HG03439 (cell line): ENCODE measurements at regions not wholly inside any gene's neighbourhood (a gene's known extent, or its start where the extent isn't known, plus 50 kb on each side); places are given as distances from the start of the nearest gene placed in this dataset.
"Not testable (repeated sequence)": the region's sequence is repeated elsewhere in the genome, so short reads cannot be mapped to it uniquely, and the experiment has no call there.

ENCODE experiments used
- ATAC-seq: cut with Tn5 transposase; IDR thresholded peaks from one replicate; pipeline ENCODE4 v1.9.1; 2021; ENCODE audit warnings: mild to moderate bottlenecking, moderate library complexity; ENCODE audit not compliant: unreplicated experiment

DNA sequence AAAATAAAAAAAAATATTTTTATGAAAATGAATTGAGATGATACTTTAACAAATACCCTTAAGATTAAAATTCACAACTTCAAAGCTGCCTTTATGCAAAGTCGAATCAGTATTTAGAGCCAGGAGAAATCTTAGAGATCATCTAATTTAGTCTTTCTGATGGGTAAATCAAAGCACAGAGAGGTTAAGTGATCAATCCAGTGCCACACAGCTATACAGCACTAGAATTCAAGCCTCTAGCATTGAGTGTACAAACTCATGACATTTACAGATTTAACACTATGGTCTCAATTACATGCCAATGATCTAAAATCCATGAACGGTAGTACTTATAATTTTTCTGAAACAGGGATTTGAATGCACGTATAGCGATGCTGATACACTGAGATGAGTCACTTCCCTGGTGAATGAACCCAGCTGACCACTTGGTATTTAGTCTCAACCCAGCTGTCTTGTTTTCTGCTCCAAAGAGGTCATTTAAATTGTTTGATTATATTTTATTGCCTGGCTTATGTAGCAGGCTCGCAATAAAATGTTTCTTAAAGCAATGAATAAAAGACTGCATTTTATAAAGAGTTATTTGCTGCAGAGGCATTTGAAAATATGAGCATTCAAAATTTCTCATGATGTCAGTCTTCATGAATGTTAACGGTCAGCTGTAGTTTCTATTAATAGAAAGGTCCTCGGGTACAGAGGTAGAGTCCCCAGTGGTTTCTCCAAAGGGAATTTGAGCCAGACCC is 152.4 kb upstream of the PRICKLE1 start:
- no peak for ATAC-seq

DNA sequence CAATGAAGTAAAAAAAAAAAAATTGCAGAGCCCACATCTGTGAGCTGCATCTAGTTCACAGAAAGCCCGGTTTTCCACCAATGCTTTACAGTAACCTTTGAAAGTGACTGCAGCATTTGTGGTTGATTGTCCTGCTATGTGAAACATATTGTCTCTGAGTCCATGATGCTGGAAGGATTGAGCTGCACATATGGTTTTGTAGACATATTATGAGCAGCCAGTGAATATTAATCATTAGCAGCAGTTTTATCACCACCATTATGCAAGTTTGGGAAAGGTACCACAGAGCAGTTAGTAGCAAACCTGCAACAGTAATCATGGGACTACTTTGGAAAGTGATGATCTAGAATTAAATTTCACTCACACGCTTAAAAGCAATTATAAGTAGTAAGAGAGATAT is 151.5 kb upstream of the PRICKLE1 start:
- ATAC-seq = no peak

DNA sequence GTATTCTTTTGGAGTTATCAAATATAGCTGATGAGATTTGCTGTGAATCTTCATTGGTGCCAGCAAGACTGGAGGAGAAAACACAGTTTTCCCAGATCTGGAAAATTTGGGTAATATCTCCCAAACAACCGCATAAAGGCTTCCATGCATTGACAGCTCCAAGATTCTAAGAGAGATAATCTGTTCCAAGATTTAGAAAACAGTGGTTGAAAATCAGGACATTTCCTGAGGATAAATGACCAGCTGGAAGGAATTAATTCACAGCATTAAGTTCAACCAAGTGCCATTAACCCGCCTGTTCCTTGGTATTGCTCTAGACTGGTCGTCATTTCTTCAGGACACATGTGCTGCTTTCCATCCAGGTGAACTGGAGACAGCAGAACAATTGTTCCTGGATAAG is 147.9 kb upstream of the PRICKLE1 start:
- no peak for ATAC-seq

DNA sequence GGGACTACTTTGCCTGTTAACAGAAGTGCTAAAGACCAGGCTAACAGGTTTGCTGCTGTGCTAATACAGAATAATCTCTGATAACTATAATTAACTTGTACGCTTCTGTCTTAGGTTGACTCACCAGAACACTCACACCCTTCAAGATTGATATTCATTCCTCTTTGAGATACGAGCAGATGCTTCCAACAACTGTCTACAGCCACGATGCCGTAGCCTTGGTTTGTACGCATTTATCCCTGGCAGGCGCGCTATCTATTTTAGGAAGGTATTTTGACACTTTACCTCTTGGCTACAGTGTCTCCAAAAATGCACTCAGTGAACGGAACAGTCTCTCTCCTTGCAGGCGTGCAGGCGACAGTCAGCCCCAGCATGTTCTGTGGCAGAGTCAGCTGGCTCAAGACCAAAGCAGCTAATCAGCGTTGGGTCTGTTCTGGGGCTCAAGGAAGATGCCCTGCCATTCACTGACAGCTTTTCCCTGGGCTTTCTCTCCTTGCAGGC is 146.4 kb upstream of the PRICKLE1 start:
- no peak for ATAC-seq

DNA sequence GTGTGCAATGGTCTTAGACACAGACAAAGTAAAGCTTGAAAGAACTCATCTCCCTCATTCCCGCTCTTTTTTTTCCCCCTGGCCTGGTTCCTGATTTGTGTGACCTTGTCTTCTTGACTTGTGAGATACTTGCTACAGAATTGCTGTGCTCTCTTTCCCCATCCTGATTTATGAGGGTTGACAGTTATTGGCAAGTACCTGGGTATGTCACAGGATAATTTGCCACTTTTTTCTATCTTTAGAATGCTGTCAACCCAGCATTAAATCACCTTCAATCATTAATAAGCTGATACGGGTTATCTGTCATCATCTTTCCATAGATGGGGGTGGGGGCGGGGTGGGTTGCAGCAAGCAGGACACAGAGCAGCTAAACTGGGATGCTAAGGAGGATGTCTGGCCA is 144.4 kb upstream of the PRICKLE1 start:
- ATAC-seq = no peak

DNA sequence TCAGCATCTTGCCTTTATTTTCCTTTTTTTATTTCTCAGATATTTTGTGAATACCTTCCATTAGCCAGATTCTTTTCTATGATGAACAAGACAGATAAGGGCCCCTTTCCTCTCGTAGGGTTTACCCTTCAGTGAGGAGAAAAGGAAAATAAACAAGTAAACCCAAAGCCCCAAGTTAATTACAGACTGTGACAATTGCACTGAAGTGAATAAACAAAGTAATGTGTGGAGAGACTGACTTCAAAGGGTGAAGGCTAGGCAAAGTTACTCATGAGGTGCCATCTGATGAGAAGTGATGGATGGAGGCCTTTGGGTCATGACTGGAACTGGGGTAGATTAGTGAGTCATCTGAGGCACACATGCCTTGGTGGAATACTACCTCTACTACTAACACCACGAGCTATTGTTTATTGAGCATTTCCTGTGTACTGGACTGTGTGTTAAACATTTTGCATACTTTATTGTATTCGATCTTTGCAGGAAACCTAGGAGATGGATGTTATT is 143.4 kb upstream of the PRICKLE1 start:
- ATAC-seq = no peak

DNA sequence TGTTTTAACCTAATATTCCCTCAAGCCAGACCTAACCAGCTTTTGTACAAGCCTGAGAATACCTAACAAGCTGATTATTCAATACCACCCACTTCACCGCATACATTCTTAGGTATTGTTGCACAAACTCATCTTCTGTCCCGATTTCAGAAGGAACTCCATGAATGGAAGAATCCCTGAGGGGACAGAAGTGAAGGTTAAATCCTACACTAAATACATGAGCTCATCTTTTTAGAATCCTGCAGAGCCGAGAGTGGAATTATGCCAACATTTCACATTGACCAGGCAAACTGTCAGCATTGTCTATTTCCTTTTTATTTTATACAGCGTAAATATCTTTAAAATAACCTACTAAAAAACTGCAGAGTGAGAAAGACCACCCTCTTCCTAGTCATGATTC is 140.7 kb upstream of the PRICKLE1 start:
- ATAC-seq = no peak

DNA sequence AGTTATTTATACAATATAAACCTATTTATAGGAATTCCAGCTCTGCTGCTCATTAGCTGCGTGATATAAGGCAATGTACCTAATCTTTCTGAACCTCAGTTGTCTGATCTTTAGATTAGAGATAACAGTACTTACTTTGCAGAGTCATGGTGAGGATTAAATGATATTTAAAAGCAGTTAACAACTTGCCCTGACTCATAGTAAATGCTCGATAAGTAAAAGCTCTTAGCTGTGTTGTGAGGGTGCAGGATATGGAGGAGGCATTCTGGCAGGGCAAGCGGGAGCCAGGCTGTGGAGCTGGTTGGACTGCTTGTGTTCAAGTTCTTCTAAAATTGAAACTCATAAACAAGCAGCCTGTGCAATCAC is 140.0 kb upstream of the PRICKLE1 start:
- no peak for ATAC-seq

DNA sequence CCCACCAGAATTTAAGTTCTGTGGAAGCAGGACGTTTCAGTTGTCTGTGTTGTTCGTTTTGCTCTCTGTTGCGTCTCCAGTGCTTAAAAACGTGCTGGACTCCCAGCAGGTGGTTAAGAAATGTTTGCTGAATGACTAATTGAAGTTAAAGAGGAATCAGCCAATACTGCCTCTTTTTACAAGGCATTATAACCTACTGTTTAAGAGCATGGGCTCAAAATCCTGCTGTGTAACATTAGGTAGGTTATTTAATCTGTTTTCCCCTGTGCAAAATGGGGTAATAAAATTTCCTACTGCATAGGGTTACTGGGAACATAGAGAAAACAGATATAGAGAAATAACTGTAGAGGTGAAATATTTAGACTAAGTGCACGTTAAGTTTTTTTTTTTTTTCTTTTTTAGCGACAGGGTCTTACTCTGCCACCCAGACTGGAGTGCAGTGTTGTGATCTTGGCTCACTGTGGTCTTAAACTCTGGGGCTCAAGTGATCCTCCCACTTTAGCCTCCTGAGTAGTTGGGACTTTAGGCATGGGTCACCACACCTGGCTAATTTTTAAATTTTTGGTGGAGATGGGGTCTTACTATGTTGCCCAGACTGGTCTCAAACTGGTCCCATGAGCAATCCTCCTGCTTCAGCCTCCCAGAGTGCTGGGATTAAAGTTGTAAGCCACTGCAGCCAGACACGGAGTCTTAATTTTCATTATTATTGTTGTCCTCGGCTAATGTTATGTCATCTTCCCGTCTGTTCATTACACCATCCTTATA is 139.4 kb upstream of the PRICKLE1 start:
- ATAC-seq = no peak

DNA sequence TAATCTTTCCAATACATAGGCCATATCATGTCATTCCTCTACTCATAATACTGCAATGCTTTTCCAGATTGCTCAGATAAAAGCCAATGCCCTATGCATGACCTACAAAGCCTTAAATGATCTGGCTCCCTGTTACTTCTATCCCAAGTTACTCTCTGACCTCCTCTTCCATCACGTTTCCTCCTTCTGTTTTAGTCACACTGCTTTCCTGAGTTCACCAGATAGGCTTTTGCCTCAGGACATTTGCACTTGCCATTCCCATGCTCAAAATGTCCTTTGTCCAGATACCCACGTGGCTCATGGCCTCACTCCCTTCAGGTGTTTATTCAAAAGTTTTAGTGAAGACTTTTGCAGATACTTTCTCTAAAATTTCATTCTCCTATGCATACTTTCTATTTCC is 138.7 kb upstream of the PRICKLE1 start:
- no peak for ATAC-seq

DNA sequence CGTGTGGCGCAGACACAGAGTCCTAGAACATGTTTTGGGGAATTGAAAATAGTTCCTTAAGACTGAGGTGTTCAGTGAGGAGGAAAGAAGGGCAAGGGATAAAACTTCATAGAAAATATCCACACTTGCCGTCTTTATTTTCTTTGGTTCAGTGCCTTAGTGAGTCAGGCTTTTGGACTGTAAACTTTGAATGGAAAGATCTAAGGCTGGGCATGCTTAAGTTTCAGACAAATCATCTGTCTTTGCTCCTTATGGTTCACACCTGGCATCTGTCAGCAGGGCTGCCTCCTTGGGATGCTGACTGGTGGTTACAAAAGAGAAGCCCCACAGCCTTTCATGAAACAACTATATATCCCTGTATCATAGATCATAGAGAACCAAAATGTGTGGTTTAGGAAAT is 136.3 kb upstream of the PRICKLE1 start:
- ATAC-seq = no peak

DNA sequence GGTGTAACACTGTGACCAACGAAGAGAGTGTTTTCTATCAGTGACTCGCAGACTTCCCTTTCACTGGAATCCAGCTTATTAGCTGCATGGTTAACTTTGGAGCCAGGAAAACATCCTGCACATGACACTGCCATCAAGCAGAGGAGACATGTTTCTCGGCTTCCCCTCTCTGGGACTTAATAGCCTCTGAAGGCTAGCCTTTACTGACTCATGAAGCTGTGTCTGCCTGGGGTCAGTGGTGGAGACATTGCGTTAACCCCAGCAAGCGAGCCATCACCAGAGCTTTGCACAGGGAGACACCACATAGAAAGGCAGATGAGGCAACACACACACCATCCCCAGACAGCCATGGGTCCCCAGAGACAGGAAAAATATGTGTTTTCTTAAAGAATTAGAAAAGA is 126.9 kb upstream of the PRICKLE1 start:
- no peak for ATAC-seq

DNA sequence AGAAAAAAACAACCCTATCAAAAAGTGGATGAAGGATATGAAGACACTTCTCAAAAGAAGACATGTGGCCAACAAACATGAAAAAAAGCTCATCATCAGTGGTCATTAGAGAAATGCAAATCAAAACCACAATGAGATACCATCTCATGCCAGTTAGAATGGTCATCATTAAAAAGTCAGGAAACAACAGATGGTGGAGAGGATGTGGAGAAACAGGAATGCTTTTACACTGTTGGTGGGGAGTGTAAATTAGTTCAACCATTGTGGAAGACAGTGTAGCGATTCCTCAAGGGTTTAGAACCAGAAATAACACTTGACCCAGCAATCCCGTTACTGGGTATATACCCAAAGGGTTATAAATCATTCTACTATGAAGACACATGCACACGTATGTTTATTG is 124.0 kb upstream of the PRICKLE1 start:
- not testable (repeated sequence) for ATAC-seq

DNA sequence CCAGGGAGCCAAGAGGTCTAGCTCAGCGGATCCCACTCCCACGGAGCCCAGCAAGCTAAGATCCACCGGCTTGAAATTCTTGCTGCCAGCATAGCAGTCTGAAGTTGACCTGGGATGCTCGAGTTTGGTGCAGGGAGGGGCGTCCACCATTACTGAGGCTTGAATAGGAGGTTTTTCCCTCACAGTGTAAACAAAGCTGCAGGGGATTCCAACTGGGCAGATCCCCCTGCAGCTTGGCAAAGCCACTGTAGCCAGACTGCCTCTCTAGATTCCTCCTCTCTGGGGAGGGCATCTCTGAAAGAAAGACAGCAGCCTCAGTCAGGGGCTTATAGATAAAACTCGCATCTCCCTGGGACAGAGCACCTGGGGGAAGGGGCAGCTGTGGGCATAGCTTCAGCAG is 118.8 kb upstream of the PRICKLE1 start:
- ATAC-seq = not testable (repeated sequence)

DNA sequence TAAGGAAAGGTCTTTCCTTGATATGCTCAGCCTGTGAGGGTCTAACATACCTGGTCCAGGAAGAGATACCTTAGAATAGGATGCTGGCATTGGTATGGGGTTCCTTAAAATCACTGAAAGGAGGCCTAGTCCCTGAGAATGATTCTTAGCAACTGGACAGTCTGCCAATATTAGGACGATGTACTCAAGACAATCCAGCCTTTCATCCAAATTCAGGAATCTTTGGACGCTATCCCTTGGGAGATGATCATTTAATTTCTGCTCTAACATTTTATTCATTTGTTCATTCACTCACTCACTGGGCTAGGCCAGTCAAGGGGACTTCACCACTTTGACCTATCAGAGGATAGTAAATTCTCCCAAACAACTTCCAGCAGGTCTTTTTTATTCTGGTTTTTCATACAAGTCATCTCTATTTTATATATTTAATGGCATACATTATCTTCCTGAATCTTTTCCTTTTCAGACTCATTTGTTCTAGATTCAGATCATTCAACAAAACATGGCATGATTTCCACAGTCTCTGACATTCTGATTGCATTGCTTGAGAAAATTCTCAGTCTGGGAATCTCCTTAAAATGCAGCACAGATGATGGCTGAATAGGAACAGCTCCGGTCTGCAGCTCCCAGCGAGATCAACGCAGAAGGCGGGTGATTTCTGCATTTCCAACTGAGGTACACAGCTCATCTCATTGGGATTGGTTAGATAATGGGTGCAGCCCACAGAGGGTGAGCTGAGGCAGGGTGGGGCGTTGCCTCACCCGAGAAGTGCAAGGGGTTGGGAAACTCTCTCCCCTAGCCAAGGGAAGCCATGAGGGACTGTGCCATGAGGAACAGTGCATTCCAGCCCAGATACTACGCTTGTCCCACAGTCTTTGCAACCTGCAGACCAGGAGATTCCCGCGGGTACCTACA is 118.0 kb upstream of the PRICKLE1 start:
- no peak for ATAC-seq

DNA sequence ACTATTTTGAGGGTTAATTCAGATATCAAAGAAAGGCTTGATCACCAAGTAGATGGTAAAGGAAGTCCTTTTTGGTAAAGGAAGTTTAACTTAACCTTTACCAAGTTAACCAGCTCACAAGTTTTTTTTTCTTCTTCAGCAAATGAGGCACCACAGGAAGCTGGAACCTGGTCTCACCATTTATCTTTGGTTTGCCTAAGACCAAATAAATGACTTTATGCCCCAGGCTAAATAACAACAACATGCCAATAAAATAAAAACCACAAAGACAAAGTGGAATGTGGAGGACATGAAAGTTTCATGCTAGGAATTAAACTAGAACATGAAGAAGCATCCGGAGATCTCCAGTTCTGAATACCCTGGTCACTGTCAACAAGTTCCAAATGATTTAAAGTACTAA is 116.8 kb upstream of the PRICKLE1 start:
- no peak for ATAC-seq

DNA sequence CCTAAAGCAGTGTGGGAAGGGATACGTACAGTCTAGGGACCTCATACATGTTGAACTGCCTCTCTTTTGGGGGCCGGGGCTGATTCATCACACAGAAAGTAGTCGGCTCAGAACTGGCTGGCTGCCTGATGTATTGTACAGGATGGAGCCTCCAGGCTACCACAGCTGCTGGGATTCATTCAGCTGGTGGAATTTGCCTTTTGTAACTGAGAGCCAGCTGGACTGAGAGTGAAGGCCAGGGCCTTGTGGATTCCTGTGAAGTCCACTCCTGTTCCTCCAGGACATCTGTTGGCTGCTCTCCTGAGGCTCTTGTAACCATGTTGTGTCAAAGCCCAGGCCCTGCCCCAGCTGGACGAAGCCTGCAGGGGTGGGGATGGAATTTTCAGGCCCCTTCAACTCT is 116.3 kb upstream of the PRICKLE1 start:
- ATAC-seq = no peak

DNA sequence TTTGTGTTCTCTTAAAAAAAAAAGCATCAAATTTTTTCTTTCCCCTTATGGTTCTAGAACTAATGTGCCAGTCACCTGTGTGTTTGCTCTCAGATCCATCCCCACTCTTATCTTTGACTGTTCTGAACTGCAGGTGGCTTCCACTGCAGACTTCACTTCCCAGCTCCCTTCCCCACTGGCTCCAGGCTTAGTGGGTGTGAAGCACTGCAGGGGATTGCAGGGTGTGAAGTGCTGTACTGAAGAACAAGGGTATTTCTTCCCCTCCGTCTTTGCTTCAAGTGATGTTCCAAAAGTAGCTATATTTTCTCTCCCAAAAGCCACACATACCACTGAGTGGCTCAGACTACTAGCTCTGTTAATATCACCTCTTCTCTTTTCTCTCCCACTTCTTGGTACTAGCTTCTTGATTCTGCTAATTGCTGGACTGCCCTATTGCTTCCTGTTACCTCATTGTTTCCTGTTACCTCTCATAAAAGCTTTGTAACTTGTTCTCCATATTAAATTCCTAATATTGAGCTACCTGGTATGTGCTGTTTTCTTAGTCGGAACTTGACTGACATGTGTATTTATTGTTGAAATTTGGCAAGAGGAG is 115.4 kb upstream of the PRICKLE1 start:
- ATAC-seq = no peak

DNA sequence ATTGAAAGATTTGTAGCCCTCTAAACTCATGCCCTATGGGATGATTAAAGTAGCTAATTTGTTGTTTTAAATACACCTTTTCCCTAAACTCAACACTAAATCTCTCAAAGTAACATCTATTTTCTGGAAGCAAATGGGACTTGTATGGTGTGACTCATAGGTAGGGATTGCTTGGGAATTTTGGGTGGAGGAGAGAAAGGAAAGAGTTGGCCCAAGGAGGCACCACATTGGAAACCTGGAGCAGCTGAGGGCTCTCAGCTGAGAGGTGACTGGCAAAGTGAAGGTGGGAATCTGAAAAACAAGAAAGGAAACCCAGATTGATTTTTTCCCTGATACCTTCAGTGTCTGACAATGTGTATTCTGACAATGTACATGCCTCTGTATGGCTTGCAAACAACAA is 114.8 kb upstream of the PRICKLE1 start:
- ATAC-seq = no peak

DNA sequence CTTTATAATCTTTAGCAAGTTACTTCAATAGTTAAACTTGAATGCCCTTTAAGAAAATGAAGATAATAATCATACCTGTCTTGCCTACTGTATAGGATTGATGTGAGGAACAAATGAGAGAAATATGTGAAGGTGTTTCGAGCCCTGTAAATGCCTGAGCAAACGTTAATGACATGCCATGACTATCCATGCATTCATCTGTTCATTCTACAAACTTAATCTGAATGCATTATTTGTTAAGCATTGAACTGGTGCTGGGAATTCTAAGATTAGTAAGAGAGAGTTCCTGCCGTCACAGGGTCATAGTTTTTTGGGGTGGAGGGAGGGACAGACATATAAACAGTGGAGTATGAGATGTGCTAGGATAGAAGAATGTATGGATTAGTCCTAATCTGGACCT is 111.5 kb upstream of the PRICKLE1 start:
- no peak for ATAC-seq

DNA sequence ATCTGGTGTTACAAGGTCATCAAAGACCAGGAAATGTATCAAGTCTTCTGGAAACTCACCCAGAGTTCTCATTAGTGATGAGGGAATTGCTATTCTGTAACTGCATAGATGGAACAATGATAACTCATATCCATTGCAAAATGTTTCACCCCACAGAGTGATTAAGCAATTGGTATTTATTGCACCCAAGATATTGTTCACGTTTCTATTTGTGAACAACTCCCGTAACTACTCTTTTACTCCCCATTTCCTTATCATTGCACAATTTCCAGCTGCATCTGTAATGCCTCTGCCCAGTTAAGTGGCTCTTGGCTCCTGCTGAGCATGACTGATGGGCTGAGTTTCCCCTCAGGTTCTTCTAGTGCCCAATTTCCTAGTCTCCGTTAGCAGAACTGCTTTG is 108.7 kb upstream of the PRICKLE1 start:
- no peak for ATAC-seq
